GM12878 (cell line): ENCODE measurements at regions not wholly inside any gene's neighbourhood (a gene's known extent, or its start where the extent isn't known, plus 50 kb on each side); places are given as distances from the start of the nearest gene placed in this dataset.

ENCODE experiments used
- ATAC-seq: fragments of 200-7000 bp; cut with Tn5 transposase; 3 replicates; pipeline ENCODE4 v1.9.1; 2020; ENCODE audit warnings: mild to moderate bottlenecking, moderate library complexity
- BruUV-seq: library from RNA; stranded (reverse); fragments of 400-500 nt; replicated peaks from 2 replicates; lab custom pipeline; 2021; lab: Mats Ljungman, UMichigan
- CTCF ChIA-PET: fragments of 300-600 bp; sonication (Branson Sonifier 250); formaldehyde crosslinking; extraction: SDS; loops from one replicate; lab custom pipeline; 2021; ENCODE audit warnings: inconsistent platforms; lab: Yijun Ruan, JAX
- POLR2A ChIA-PET: fragments of 350-600 bp; formaldehyde crosslinking; extraction: SDS; loops from one replicate; lab custom pipeline; 2021; ENCODE audit warnings: inconsistent platforms; lab: Charles Lee
- RAD21 ChIA-PET: fragments of 300-600 bp; sonication (Branson Sonifier 250); formaldehyde crosslinking; loops from one replicate; lab custom pipeline; 2023; ENCODE audit warnings: antibody characterized with exemption; ENCODE audit not compliant: unreplicated experiment; lab: Charles Lee
- SMC1A ChIA-PET: fragments of 300-600 bp; sonication (Branson Sonifier 250); formaldehyde crosslinking; loops from one replicate; lab custom pipeline; 2023; ENCODE audit not compliant: unreplicated experiment, uncharacterized antibody; lab: Charles Lee
- DNase-seq: peaks from one replicate; pipeline ENCODE4 v3.0.0-alpha.2; 2011; ENCODE audit warnings: low read depth, low spot score
- FAIRE-seq: peaks from 3 replicates; lab custom pipeline; 2011; peaks lifted over from hg19 to GRCh38; lab: Jason Lieb, UNC
- H2AFZ ChIP-seq: 2 replicates; pipeline ENCODE4 v1.6.0; 2011; ENCODE audit warnings: low read depth, low read length, control low read depth; ENCODE audit not compliant: control insufficient read depth
- H3K27ac ChIP-seq: 2 replicates; pipeline ENCODE4 v1.5.1; 2011; ENCODE audit warnings: control low read depth; ENCODE audit not compliant: control insufficient read depth, insufficient read depth
- H3K27me3 ChIP-seq, 2 experiments: replicated peaks in 1 of 2; 2 replicates each; pipeline versions ENCODE4 v1.6.0 to v1.6.1; 2011; ENCODE audit warnings: low read length in 1 of 2; ENCODE audit not compliant: control insufficient read depth in 2 of 2, insufficient read depth in 2 of 2
- H3K36me3 ChIP-seq, 2 experiments: 2 replicates each; pipeline ENCODE4 v1.5.1; 2011; ENCODE audit warnings: low read length in 1 of 2; ENCODE audit not compliant: control insufficient read depth in 2 of 2, insufficient read depth in 2 of 2
- H3K4me1 ChIP-seq: 2 replicates; pipeline ENCODE4 v1.6.1; 2011; ENCODE audit warnings: mild to moderate bottlenecking, low read length, moderate library complexity, mixed read lengths; ENCODE audit not compliant: control insufficient read depth, insufficient read depth
- H3K4me2 ChIP-seq: 2 replicates; pipeline ENCODE4 v1.6.0; 2011; ENCODE audit warnings: control low read depth; ENCODE audit not compliant: control insufficient read depth, insufficient read depth
- H3K4me3 ChIP-seq: fragments of 200-600 bp; sonication (generic); 2 replicates; pipeline ENCODE4 v1.5.1; 2016
- H3K79me2 ChIP-seq: 2 replicates; pipeline ENCODE4 v1.6.0; 2011; ENCODE audit warnings: low read length; ENCODE audit not compliant: control insufficient read depth, insufficient read depth
- H3K9ac ChIP-seq: 2 replicates; pipeline ENCODE4 v1.8.0; 2011; ENCODE audit warnings: low read length, control low read depth, mixed read lengths; ENCODE audit not compliant: control insufficient read depth, insufficient read depth
- H3K9me3 ChIP-seq: replicated peaks from 3 replicates; pipeline ENCODE4 v1.5.1; 2011; ENCODE audit warnings: mild to moderate bottlenecking, low read length; ENCODE audit not compliant: control insufficient read depth, insufficient read depth
- H4K20me1 ChIP-seq: 2 replicates; pipeline ENCODE4 v1.6.0; 2011; ENCODE audit not compliant: control insufficient read depth, insufficient read depth
- BMI1 ChIP-seq: fragments of 450-650 bp; IDR thresholded peaks from 2 replicates; pipeline ENCODE4 v1.6.1; 2016; ENCODE audit warnings: mild to moderate bottlenecking, moderate library complexity, borderline replicate concordance
- CTCF ChIP-seq, 3 experiments: IDR thresholded peaks in 2 of 3; conservative IDR thresholded peaks in 1 of 3; 2 replicates each; pipeline ENCODE4 v1.5.1; 2011; ENCODE audit warnings: low read depth in 3 of 3, low read length in 3 of 3, mild to moderate bottlenecking in 3 of 3, control low read depth in 2 of 3, moderate library complexity in 2 of 3, inconsistent platforms in 1 of 3, mixed read lengths in 1 of 3; ENCODE audit not compliant: control insufficient read depth in 2 of 3, insufficient read depth in 1 of 3; ENCODE audit errors: extremely low read depth in 1 of 3
- EED ChIP-seq: sonication (generic); IDR thresholded peaks from 2 replicates; pipeline ENCODE4 v1.6.1; 2016; ENCODE audit warnings: antibody characterized with exemption, low read depth
- EGR1 ChIP-seq, 2 experiments: IDR thresholded peaks; 1 replicate in 1 of 2; 2 replicates in 1 of 2; pipeline ENCODE4 v1.6.1; 2011 to 2012; ENCODE audit warnings: low read depth in 2 of 2, low read length in 2 of 2, borderline replicate concordance in 1 of 2, mild to moderate bottlenecking in 1 of 2, moderate library complexity in 1 of 2
- ESRRA ChIP-seq: IDR thresholded peaks from 2 replicates; pipeline ENCODE4 v1.6.1; 2012; ENCODE audit warnings: mild to moderate bottlenecking, low read length, improper control_type of control experiment
- FOXK2 ChIP-seq: fragments of 450-650 bp; IDR thresholded peaks from 2 replicates; pipeline ENCODE4 v1.6.1; 2017; ENCODE audit warnings: mild to moderate bottlenecking, moderate library complexity
- IRF5 ChIP-seq: fragments of 450-650 bp; IDR thresholded peaks from 2 replicates; pipeline ENCODE4 v1.6.1; 2017; ENCODE audit warnings: borderline replicate concordance
- KLF5 ChIP-seq: fragments of 450-650 bp; IDR thresholded peaks from 2 replicates; pipeline ENCODE4 v1.6.1; 2014; ENCODE audit warnings: mild to moderate bottlenecking; ENCODE audit not compliant: partially characterized antibody
- MYC ChIP-seq: IDR thresholded peaks from 2 replicates; pipeline ENCODE4 v1.6.1; 2011; ENCODE audit warnings: mild to moderate bottlenecking, low read length, moderate library complexity, inconsistent platforms; ENCODE audit not compliant: insufficient read depth, insufficient replicate concordance, insufficient read length, severe bottlenecking
- NKRF ChIP-seq: fragments of 450-650 bp; conservative IDR thresholded peaks from 2 replicates; pipeline ENCODE4 v1.6.1; 2017; ENCODE audit warnings: mild to moderate bottlenecking, moderate library complexity
- PAX5 ChIP-seq: IDR thresholded peaks from 2 replicates; pipeline ENCODE4 v1.6.1; 2011; ENCODE audit warnings: low read depth, low read length, borderline replicate concordance
- PML ChIP-seq: IDR thresholded peaks from 2 replicates; pipeline ENCODE4 v1.6.1; 2012; ENCODE audit warnings: low read length, inconsistent platforms
- REST ChIP-seq: IDR thresholded peaks from 2 replicates; pipeline ENCODE4 v1.6.1; 2012; ENCODE audit warnings: mild to moderate bottlenecking, low read depth, low read length
- ZNF384 ChIP-seq: IDR thresholded peaks from 2 replicates; pipeline ENCODE4 v1.6.1; 2012; ENCODE audit warnings: low read depth, mild to moderate bottlenecking, low read length, improper control_type of control experiment, borderline replicate concordance
- WGBS: methylation state at CpG from one replicate; pipeline ENCODE4 v1.1.6; 2016; ENCODE audit warnings: low lambda C conversion rate; ENCODE audit not compliant: insufficient replicate concordance, insufficient coverage; ENCODE audit errors: missing lambda C conversion rate; 5-methylcytosine and 5-hydroxymethylcytosine counted together
- in situ Hi-C: fragments of 300-500 bp; cut with MboI; formaldehyde crosslinking; loops from 9 replicates; pipeline ENCODE4 v1.14.3; 2018; ENCODE audit warnings: mixed read lengths
- intact Hi-C: fragments of 100-400 bp; cut with micrococcal nuclease; formaldehyde crosslinking; loops from one replicate; pipeline ENCODE4 v1.14.2; 2022; ENCODE audit not compliant: unreplicated experiment

GRCh38 chr6:23584134-23584763 is 541.8 kb upstream of the NRSN1 start (continued):
- no peak for TF ChIP-seq EED
- no peak for TF ChIP-seq ZNF384
- no peak for TF ChIP-seq ESRRA
- no peak for TF ChIP-seq FOXK2
- no peak for TF ChIP-seq EGR1 (IDR thresholded peaks at IDR 0.05; ENCODE audit: borderline replicate concordance in 1 of 2, low read depth in 2 of 2, low read length in 2 of 2)
- TF ChIP-seq KLF5 = no peak
- no peak for TF ChIP-seq MYC
- TF ChIP-seq PAX5 = no peak

- Histone ChIP-seq H3K4me1 (no peaks in the 10 kb centered on the region), H4K20me1 (no peaks in the 10 kb centered on the region), H3K27ac (no peak overlapping the region), H3K27me3 (no peaks in the 10 kb centered on the region), H3K4me2 (no peak overlapping the region), H2AFZ (no peak overlapping the region), H3K79me2 (no peaks in the 10 kb centered on the region), H3K9ac (no peak overlapping the region), H3K36me3 (no peaks in the 10 kb centered on the region), H3K9me3 (no peaks in the 10 kb centered on the region), H3K4me3 (no peak overlapping the region)
- intact Hi-C loops (no loop called here), in situ Hi-C loops (no loop called here)
- DNase-seq = no peak
- RAD21 ChIA-PET = no interaction called here
- WGBS = 5% methylated on average over 1 of the region's 1 CpG
- FAIRE-seq = no peak
- POLR2A ChIA-PET = no interaction called here
- no peak for ATAC-seq
- no TSS peak for BruUV-seq
- SMC1A ChIA-PET = interaction anchor here (1.2 kb wide), 1 partner anchor 56 kb away, joined by 3 read pairs; no protein-coding TSS in a partner anchor
- CTCF ChIA-PET = interaction anchor here (0.8 kb wide), 1 partner anchor 169 kb away, joined by 3 read pairs; no protein-coding TSS in a partner anchor
- TF ChIP-seq BMI1 = no peak
- TF ChIP-seq IRF5 = no peak
- no peak for TF ChIP-seq NKRF
- TF ChIP-seq CTCF (IDR thresholded peaks at IDR 0.05 in 2 of 3, conservative IDR thresholded peaks at IDR 0.05 in 1 of 3; ENCODE audit: control insufficient read depth in 2 of 3, extremely low read depth in 1 of 3, insufficient read depth in 1 of 3, low read depth in 3 of 3, low read length in 3 of 3) = no peak
- no peak for TF ChIP-seq PML
- TF ChIP-seq REST = no peak
Observed at GRCh38 chr6:23587582-23587981, 538.4 kb upstream of the NRSN1 start.
